ENCODE measurements at regions not wholly inside any gene's neighbourhood (a gene's known extent, or its start where the extent isn't known, plus 50 kb on each side); places are given as distances from the start of the nearest gene placed in this dataset.

- no peak for TF ChIP-seq CTCF (IDR thresholded peaks at IDR 0.05)
- TF ChIP-seq, protein P1, sequence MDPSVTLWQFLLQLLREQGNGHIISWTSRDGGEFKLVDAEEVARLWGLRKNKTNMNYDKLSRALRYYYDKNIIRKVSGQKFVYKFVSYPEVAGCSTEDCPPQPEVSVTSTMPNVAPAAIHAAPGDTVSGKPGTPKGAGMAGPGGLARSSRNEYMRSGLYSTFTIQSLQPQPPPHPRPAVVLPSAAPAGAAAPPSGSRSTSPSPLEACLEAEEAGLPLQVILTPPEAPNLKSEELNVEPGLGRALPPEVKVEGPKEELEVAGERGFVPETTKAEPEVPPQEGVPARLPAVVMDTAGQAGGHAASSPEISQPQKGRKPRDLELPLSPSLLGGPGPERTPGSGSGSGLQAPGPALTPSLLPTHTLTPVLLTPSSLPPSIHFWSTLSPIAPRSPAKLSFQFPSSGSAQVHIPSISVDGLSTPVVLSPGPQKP (IDR thresholded peaks at IDR 0.05; ENCODE audit: low read depth, low read length), result no peak
Measured at GRCh38 chr2:123958011-123958410, 67.1 kb upstream of the CNTNAP5 start.
